GM23338 (cell line): ENCODE measurements at regions not wholly inside any gene's neighbourhood (a gene's known extent, or its start where the extent isn't known, plus 50 kb on each side); places are given as distances from the start of the nearest gene placed in this dataset.

Source experiments
- ATAC-seq: fragments of 200-7000 bp; cut with Tn5 transposase; 3 replicates; pipeline ENCODE4 v1.9.1; 2020
- DNase-seq: peaks from one replicate; pipeline ENCODE4 v3.0.0-alpha.2; 2015; ENCODE audit warnings: low spot score
- H2AFZ ChIP-seq: fragments of 200-600 bp; sonication (generic); 2 replicates; pipeline ENCODE4 v1.8.0; 2016; ENCODE audit warnings: antibody characterized with exemption, mild to moderate bottlenecking, moderate library complexity
- H3F3A ChIP-seq: fragments of 200-600 bp; sonication (generic); replicated peaks from 2 replicates; pipeline ENCODE4 v1.8.0; 2017; ENCODE audit warnings: antibody characterized with exemption, mixed run types, low read depth
- H3K27ac ChIP-seq: fragments of 200-600 bp; sonication (generic); 2 replicates; pipeline ENCODE4 v1.6.1; 2016; ENCODE audit warnings: low read depth
- H3K27me3 ChIP-seq: fragments of 200-600 bp; sonication (generic); 2 replicates; pipeline ENCODE4 v1.8.0; 2016; ENCODE audit warnings: mild to moderate bottlenecking, mixed run types, moderate library complexity; ENCODE audit not compliant: insufficient read depth
- H3K36me3 ChIP-seq: fragments of 200-600 bp; sonication (generic); 2 replicates; pipeline ENCODE4 v1.8.0; 2016; ENCODE audit warnings: mild to moderate bottlenecking; ENCODE audit not compliant: insufficient read depth
- H3K4me1 ChIP-seq: fragments of 200-600 bp; sonication (generic); 2 replicates; pipeline ENCODE4 v1.8.0; 2016; ENCODE audit warnings: mild to moderate bottlenecking, moderate library complexity; ENCODE audit not compliant: insufficient read depth
- H3K4me2 ChIP-seq: fragments of 200-600 bp; sonication (generic); 2 replicates; pipeline ENCODE4 v1.7.1; 2017; ENCODE audit warnings: mixed run types
- H3K4me3 ChIP-seq: fragments of 200-600 bp; sonication (generic); 2 replicates; pipeline ENCODE4 v1.6.1; 2016; ENCODE audit warnings: mixed run types
- H3K79me2 ChIP-seq: fragments of 200-600 bp; sonication (generic); replicated peaks from 2 replicates; pipeline ENCODE4 v1.8.0; 2017; ENCODE audit warnings: mild to moderate bottlenecking; ENCODE audit not compliant: insufficient read depth
- H3K9me2 ChIP-seq: fragments of 200-600 bp; sonication (generic); 2 replicates; pipeline ENCODE4 v1.8.0; 2017; ENCODE audit not compliant: insufficient read depth
- H4K20me1 ChIP-seq: fragments of 200-600 bp; sonication (generic); replicated peaks from 2 replicates; pipeline ENCODE4 v1.8.0; 2017; ENCODE audit warnings: mild to moderate bottlenecking; ENCODE audit not compliant: insufficient read depth
- H3K27ac Mint-ChIP-seq: 2 replicates; pipeline ENCODE4 v1.8.0; 2020; ENCODE audit warnings: inconsistent platforms, mild to moderate bottlenecking, moderate library complexity, mixed read lengths
- H3K27me3 Mint-ChIP-seq: 3 replicates; pipeline ENCODE4 v1.8.0; 2022; ENCODE audit warnings: low read depth, mild to moderate bottlenecking, moderate library complexity, mixed read lengths, inconsistent platforms; ENCODE audit not compliant: insufficient read depth, poor library complexity
- H3K36me3 Mint-ChIP-seq: 3 replicates; pipeline ENCODE4 v1.8.0; 2021; ENCODE audit warnings: low read depth, mild to moderate bottlenecking, inconsistent platforms, moderate library complexity, mixed read lengths
- H3K4me1 Mint-ChIP-seq: 3 replicates; pipeline ENCODE4 v1.8.0; 2020; ENCODE audit warnings: mild to moderate bottlenecking, inconsistent platforms, mixed read lengths
- H3K4me3 Mint-ChIP-seq: 3 replicates; pipeline ENCODE4 v1.8.0; 2021; ENCODE audit warnings: moderate library complexity, mild to moderate bottlenecking, inconsistent platforms, mixed read lengths
- H3K9me3 Mint-ChIP-seq: 3 replicates; pipeline ENCODE4 v1.8.0; 2020; ENCODE audit warnings: moderate library complexity, mild to moderate bottlenecking, inconsistent platforms, mixed read lengths
- CREB1 ChIP-seq: fragments of 250-450 bp; sonication (Bioruptor Pico); IDR thresholded peaks from 2 replicates; pipeline ENCODE4 v1.5.0; 2020; ENCODE audit warnings: low read depth, mild to moderate bottlenecking, moderate library complexity
- CTCF ChIP-seq, 2 experiments: fragments of 200-600 bp in 1 of 2; sonication (generic) in 1 of 2; conservative IDR thresholded peaks; 2 replicates each; pipeline versions ENCODE4 v1.5.1 to v1.6.1; 2016 to 2017; ENCODE audit warnings: antibody characterized with exemption in 2 of 2, low read depth in 2 of 2, mild to moderate bottlenecking in 2 of 2, moderate library complexity in 1 of 2
- ETS1 ChIP-seq: IDR thresholded peaks from 2 replicates; pipeline ENCODE4 v1.6.1; 2016; ENCODE audit warnings: antibody characterized with exemption
- EZH2 ChIP-seq: fragments of 200-600 bp; sonication (generic); IDR thresholded peaks from one replicate; pipeline ENCODE4 v1.8.0; 2017; ENCODE audit warnings: antibody characterized with exemption, mild to moderate bottlenecking, low read depth; ENCODE audit not compliant: unreplicated experiment
- EZH2phosphoT487 ChIP-seq: fragments of 200-600 bp; sonication (generic); IDR thresholded peaks from one replicate; pipeline ENCODE4 v1.8.1; 2018; ENCODE audit warnings: antibody characterized with exemption; ENCODE audit not compliant: unreplicated experiment
- JUNB ChIP-seq: IDR thresholded peaks from one replicate; pipeline ENCODE4 v1.6.1; 2016; ENCODE audit warnings: antibody characterized with exemption; ENCODE audit not compliant: unreplicated experiment
- NANOG ChIP-seq: IDR thresholded peaks from 2 replicates; pipeline ENCODE4 v1.6.1; 2016; ENCODE audit warnings: antibody characterized with exemption, borderline replicate concordance
- POLR2AphosphoS5 ChIP-seq: IDR thresholded peaks from 2 replicates; pipeline ENCODE4 v1.6.1; 2016; ENCODE audit warnings: antibody characterized with exemption, low read depth
- STAT1 ChIP-seq: IDR thresholded peaks from one replicate; pipeline ENCODE4 v1.6.1; 2016; ENCODE audit warnings: antibody characterized with exemption; ENCODE audit not compliant: unreplicated experiment
- ZNF114 ChIP-seq: fragments of 250-450 bp; sonication (Bioruptor Pico); IDR thresholded peaks from 2 replicates; pipeline ENCODE4 v1.5.0; 2020; ENCODE audit warnings: mild to moderate bottlenecking, moderate library complexity
- TF ChIP-seq, protein P1 (sequence below): IDR thresholded peaks from one replicate; pipeline ENCODE4 v1.6.1; 2018; ENCODE audit warnings: antibody characterized with exemption; ENCODE audit not compliant: unreplicated experiment
- TF ChIP-seq, protein P2 (sequence below): fragments of 250-450 bp; sonication (Bioruptor Pico); IDR thresholded peaks from 2 replicates; pipeline ENCODE4 v1.5.0; 2020; ENCODE audit warnings: mild to moderate bottlenecking, moderate library complexity

- H3K27me3 ChIP-seq, result no peaks in the 10 kb centered on the region
- no peaks in the 10 kb centered on the region for H3K9me3 Mint-ChIP-seq
- no peaks in the 10 kb centered on the region for H4K20me1 ChIP-seq
- H3K27me3 Mint-ChIP-seq, result no peaks in the 10 kb centered on the region
- peaks cover 19% of the 10 kb centered on the region for H3K4me1 Mint-ChIP-seq
- no peaks in the 10 kb centered on the region for H3F3A ChIP-seq
- H3K27ac ChIP-seq, result no peak overlapping the region
- H3K4me3 Mint-ChIP-seq, result no peak overlapping the region
- H3K36me3 Mint-ChIP-seq, result no peaks in the 10 kb centered on the region
- H3K36me3 ChIP-seq, result no peaks in the 10 kb centered on the region
- no peak overlapping the region for H2AFZ ChIP-seq
- H3K4me1 ChIP-seq, result 0 out of 2 replicates have a peak, but pooled peaks cover 3% of the 10 kb centered on the region
- H3K79me2 ChIP-seq, result no peaks in the 10 kb centered on the region
- H3K4me3 ChIP-seq, result no peak overlapping the region
- H3K4me2 ChIP-seq, result no peak overlapping the region
- TF ChIP-seq POLR2AphosphoS5 (no peak), CTCF (conservative IDR thresholded peaks at IDR 0.05; ENCODE audit: low read depth in 2 of 2) (no peak), EZH2phosphoT487 (no peak), NANOG (no peak), CREB1 (CRISPR knock-in tag) (no peak), JUNB (no peak), STAT1 (no peak), EZH2 (no peak), ZNF114 (CRISPR knock-in tag) (no peak), ETS1 (no peak)
- TF ChIP-seq, protein P1, sequence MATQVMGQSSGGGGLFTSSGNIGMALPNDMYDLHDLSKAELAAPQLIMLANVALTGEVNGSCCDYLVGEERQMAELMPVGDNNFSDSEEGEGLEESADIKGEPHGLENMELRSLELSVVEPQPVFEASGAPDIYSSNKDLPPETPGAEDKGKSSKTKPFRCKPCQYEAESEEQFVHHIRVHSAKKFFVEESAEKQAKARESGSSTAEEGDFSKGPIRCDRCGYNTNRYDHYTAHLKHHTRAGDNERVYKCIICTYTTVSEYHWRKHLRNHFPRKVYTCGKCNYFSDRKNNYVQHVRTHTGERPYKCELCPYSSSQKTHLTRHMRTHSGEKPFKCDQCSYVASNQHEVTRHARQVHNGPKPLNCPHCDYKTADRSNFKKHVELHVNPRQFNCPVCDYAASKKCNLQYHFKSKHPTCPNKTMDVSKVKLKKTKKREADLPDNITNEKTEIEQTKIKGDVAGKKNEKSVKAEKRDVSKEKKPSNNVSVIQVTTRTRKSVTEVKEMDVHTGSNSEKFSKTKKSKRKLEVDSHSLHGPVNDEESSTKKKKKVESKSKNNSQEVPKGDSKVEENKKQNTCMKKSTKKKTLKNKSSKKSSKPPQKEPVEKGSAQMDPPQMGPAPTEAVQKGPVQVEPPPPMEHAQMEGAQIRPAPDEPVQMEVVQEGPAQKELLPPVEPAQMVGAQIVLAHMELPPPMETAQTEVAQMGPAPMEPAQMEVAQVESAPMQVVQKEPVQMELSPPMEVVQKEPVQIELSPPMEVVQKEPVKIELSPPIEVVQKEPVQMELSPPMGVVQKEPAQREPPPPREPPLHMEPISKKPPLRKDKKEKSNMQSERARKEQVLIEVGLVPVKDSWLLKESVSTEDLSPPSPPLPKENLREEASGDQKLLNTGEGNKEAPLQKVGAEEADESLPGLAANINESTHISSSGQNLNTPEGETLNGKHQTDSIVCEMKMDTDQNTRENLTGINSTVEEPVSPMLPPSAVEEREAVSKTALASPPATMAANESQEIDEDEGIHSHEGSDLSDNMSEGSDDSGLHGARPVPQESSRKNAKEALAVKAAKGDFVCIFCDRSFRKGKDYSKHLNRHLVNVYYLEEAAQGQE, result no peak
- TF ChIP-seq, protein P2, sequence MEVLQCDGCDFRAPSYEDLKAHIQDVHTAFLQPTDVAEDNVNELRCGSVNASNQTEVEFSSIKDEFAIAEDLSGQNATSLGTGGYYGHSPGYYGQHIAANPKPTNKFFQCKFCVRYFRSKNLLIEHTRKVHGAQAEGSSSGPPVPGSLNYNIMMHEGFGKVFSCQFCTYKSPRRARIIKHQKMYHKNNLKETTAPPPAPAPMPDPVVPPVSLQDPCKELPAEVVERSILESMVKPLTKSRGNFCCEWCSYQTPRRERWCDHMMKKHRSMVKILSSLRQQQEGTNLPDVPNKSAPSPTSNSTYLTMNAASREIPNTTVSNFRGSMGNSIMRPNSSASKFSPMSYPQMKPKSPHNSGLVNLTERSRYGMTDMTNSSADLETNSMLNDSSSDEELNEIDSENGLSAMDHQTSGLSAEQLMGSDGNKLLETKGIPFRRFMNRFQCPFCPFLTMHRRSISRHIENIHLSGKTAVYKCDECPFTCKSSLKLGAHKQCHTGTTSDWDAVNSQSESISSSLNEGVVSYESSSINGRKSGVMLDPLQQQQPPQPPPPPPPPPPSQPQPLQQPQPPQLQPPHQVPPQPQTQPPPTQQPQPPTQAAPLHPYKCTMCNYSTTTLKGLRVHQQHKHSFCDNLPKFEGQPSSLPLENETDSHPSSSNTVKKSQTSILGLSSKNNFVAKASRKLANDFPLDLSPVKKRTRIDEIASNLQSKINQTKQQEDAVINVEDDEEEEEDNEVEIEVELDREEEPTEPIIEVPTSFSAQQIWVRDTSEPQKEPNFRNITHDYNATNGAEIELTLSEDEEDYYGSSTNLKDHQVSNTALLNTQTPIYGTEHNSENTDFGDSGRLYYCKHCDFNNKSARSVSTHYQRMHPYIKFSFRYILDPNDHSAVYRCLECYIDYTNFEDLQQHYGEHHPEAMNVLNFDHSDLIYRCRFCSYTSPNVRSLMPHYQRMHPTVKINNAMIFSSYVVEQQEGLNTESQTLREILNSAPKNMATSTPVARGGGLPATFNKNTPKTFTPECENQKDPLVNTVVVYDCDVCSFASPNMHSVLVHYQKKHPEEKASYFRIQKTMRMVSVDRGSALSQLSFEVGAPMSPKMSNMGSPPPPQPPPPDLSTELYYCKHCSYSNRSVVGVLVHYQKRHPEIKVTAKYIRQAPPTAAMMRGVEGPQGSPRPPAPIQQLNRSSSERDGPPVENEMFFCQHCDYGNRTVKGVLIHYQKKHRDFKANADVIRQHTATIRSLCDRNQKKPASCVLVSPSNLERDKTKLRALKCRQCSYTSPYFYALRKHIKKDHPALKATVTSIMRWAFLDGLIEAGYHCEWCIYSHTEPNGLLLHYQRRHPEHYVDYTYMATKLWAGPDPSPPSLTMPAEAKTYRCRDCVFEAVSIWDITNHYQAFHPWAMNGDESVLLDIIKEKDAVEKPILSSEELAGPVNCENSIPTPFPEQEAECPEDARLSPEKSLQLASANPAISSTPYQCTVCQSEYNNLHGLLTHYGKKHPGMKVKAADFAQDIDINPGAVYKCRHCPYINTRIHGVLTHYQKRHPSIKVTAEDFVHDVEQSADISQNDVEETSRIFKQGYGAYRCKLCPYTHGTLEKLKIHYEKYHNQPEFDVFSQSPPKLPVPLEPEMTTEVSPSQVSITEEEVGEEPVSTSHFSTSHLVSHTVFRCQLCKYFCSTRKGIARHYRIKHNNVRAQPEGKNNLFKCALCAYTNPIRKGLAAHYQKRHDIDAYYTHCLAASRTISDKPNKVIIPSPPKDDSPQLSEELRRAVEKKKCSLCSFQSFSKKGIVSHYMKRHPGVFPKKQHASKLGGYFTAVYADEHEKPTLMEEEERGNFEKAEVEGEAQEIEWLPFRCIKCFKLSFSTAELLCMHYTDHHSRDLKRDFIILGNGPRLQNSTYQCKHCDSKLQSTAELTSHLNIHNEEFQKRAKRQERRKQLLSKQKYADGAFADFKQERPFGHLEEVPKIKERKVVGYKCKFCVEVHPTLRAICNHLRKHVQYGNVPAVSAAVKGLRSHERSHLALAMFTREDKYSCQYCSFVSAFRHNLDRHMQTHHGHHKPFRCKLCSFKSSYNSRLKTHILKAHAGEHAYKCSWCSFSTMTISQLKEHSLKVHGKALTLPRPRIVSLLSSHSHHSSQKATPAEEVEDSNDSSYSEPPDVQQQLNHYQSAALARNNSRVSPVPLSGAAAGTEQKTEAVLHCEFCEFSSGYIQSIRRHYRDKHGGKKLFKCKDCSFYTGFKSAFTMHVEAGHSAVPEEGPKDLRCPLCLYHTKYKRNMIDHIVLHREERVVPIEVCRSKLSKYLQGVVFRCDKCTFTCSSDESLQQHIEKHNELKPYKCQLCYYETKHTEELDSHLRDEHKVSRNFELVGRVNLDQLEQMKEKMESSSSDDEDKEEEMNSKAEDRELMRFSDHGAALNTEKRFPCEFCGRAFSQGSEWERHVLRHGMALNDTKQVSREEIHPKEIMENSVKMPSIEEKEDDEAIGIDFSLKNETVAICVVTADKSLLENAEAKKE (CRISPR knock-in tag), result no peak
- ATAC-seq, result no peak
- no peaks in the 10 kb centered on the region for H3K9me2 ChIP-seq
- no peak overlapping the region for H3K27ac Mint-ChIP-seq
- DNase-seq, result no peak
Observed at GRCh38 chr13:47555235-47555634, 445.8 kb downstream of the SUCLA2 start.
